GM18873 (cell line): ENCODE measurements at regions not wholly inside any gene's neighbourhood (a gene's known extent, or its start where the extent isn't known, plus 50 kb on each side); places are given as distances from the start of the nearest gene placed in this dataset.
"Not testable (repeated sequence)": the region's sequence is repeated elsewhere in the genome, so short reads cannot be mapped to it uniquely, and the experiment has no call there.

Experiments used
- ATAC-seq: cut with Tn5 transposase; IDR thresholded peaks from one replicate; pipeline ENCODE4 v1.9.1; 2021; ENCODE audit warnings: mild to moderate bottlenecking, moderate library complexity, moderate number of reproducible peaks; ENCODE audit not compliant: unreplicated experiment, low FRiP score

DNA sequence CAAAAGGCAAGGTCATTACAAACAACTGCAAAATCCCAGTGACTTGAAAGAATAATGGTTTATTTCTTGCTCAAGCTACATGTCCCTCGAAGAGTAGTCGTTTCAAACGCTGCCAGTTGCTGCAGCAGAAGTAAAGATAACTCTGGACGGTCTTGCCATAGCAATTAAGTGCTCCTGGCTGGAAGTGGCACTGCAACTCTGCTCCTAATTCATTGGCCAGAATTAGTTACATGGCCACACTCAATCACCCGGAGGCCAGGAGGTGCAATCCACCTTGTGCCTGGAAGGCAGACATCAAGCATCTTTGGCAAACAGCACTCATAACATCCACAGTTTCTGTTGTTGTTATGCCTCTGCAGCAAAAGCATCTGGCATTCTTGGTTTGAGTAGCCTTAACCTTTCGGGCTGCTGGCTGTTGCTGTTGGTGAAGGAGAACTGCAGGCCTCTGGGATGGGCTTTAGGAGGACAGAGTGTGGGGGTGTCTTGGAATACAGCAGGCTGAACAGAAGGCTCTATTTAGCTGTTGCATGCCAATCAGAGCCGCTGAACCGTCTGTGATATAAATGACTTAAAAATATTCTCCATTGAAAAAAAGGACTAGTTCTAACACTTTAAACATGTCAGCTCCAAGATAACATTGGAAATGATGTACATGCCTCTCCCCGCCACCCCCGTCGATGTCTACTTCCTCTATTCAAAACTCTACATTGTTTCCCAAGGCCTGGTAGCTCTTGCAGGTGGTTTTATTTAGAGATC is 123.5 kb upstream of the DYRK2 start:
- no peak for ATAC-seq

DNA sequence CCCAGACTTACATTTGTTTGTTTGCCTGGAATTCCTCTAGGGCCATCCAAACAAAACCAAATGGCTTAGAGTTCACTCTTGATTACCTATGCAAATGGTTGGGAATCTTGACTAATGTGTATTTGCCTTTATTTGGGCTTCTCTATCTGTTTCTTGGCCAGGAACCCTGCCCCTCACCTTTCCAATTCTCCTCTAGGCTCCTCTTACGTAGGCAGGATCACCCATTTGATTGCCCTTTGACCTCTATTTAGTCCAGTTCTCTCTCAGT is 123.0 kb upstream of the DYRK2 start:
- no peak for ATAC-seq

DNA sequence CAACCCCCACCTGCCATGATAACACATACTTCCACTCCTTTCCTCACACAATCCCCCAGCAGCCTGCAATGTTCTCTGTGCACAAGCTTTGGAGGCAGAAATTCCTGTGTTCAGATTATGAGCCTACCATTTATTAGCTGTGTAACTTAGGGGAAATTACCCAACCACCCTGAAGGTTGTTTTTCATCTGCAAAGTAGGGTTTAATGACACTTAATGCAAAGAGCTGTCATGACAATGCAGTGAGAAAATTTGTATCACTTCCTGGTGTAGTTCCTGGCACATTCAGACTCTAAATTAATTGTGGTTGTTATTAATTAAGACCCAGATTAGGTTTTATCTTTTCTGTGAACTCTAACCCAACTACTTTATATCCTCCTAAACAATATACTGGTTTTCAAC is 122.4 kb upstream of the DYRK2 start:
- ATAC-seq = no peak

DNA sequence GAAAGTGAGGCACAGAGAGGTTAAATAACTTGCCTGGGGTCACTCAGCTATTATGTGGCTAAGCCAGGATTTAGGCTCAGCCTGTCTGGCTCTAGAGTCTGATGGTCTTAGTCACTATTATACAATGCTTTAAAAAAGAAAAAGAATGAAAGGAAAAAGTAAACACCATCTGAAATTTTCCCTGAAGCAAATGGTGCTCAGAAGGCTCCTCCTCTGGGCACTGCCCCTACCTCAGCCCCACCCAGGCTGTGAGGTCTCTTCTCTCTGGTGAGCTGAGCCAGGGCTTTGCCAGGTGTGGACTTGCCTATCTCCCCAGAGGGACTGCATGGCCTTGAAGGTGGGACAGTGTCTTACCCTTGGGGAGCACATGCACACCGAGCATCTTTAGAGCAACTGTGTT is 117.5 kb upstream of the DYRK2 start:
- ATAC-seq = no peak

DNA sequence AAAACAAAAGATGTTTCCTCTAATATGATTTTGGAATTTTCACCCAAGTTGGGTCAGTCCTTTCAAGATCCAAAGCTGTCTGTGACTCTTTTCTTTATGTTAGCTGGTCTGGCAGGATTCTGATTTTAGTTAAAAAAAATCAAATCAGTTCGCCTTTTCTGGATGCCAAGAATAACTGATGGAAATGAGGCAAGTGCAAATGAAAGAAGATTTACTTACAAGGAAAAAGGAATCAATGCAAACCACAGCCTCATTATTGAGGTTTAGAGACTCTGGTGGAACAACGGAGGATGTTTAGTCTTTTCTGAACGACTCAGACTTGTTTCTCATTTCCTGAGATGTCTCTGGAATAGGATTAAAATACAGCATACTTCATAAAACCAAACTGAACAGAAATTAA is 117.0 kb upstream of the DYRK2 start:
- ATAC-seq = no peak

DNA sequence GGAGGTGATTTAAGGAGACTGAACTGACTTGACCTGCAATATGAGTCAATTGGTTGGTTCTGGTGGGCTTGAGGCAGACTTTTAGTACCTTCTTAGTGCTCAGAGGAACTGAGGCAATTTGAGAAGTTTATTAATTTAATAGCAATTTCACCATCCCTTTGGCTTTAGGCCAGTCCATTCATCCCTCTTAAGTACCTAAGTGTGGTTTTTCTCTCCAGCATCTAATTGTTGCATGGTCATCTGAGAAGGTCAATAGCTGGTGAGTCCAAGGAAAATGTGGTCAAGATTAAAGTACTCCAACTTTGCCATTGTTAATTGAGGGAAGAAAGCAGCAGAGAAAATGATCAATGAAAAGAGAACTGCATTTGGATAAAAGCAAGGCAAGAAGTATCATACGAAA is 115.4 kb upstream of the DYRK2 start:
- ATAC-seq = no peak

DNA sequence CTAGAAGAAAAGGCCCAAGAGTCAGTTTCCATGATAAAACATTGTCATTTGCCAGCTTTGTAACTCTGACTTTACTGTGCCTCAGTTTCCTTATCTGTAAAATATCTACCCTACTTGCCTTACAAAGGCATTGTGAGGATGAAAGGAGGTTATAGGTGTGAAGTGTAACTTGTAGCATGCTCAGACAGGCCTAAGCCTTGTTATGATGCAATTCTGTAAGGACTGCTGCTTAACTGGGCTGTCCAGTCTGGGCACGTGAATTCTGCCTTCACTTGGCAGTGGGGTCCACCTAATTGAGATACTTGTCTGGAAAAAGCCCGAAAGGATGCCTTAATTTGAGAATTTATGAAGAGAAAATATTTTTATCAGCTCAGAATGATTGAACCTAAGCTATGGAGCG is 114.5 kb upstream of the DYRK2 start:
- ATAC-seq = no peak

DNA sequence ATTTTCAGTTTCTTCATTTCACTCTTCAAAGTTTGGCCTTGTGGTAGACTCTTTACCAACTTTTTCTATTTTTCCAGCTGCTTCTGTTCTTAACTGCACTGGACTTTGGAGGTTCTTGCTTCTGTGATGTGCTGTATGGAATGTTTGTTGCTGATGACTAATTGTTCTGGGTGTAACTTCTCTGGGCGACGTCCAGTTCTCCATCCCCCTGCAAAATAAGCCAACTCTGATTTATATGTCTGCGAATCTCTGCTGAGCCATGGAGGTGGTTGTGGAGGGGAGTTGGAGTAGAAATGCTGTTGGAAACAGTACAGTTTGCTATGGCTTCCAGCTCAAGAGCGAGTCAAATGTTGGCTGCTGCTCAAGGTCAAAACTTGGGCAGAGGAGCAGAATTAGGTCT is 113.9 kb upstream of the DYRK2 start:
- ATAC-seq = no peak

DNA sequence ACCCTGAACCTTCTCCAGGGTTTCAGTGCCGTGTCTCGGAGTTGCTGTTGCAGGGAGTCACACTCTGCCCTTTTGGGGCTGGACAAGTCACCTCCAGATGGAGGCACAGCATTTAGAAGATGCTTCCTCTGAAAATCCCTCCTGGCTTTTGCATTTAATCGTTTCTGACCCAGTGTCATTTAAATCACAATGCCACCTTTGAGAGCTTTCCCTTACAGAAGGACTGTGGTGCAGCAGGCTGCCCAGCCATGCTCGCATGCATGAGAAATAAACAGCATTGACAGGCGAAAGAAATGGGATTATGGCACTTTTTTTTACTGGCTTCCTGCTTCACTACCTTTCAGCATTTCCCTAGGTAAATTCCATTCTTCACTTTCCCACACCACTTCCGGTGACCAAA is 113.4 kb upstream of the DYRK2 start:
- ATAC-seq = no peak

DNA sequence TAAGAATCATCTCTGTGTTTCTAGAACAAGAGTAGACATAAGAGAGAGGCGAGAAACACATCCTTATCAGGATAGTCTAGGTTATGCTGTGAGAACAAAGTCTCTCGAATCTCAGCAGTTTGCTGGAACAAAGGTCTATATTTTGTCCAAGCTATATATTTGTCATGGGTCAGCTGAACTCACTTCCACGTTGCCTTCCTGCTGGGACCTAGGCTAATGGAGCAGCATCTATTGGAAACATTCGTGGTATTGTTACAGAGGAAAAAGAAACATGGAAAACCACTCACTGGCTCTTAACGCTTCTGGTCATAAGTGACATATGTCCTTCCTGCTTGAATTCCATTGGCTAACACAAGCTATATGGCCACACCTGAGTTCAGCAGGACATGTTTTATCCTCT is 112.6 kb upstream of the DYRK2 start:
- no peak for ATAC-seq

DNA sequence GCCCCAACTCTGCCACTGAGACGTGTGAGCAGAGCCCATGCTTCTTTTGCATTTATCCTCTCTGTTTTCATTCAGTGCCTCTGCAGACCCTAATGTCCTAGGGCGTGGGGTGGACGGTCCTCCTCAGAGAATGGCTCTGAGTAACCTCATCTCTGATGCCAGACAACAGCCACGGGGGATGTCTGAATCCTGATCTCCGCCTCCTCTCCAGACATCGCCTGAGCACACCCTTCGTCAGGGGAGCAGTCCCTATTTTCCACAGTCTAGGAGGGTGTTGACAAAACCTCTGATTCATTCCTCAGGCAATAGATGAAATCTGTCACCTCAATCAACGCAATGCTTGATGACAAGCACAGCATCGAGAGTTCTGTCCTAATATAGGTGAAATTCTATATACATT is 109.2 kb upstream of the DYRK2 start:
- no peak for ATAC-seq

DNA sequence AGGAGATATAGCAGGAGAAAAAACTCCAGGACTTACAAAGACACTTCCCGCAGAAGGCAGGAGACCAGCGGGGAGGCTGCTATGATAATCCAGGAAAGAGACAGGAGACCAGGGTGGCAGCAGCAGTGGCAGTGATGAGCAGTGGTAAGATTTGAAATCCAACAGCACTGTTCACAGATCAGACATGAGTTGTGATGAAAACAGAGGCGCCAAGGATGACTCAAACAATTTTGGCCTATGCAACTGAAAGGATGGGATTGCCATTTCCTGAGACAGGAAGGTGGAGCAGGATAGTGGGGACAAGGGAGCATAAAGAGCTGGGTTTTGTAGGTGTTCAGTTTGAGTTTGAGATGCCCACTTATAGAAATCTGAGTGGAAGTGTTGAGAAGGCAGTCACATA is 108.6 kb upstream of the DYRK2 start:
- ATAC-seq = no peak

DNA sequence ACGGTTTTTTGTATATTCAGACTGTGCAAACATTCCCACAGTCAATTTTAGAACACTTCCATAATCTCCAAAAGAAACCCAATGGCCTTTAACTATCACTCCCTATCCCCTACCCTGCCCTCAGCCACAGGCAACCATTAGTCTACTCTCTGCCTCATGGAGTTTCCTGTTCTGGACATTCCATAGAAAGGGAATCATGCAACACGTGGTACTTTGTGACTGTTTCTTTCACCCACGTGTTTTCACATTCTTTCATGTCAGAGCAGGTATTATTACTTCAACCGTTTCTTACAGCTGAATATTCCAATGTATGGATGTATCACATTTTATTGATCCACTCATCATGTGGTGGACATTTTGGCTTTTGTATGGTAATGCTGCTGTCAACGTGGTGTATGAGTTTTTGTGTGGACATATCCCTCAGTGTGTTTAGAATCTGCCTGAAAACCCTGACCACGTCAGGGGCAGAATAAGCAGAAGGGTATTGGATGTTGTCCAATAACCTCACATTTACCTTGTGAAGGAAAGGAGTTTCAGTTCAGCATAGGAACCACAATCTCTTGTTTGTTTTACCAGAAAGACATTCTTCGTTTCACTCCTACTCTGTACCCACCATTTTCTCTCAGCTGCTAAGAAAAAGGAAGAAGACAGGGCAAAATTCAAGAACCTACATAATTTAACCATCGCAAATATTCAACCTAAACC is 107.5 kb upstream of the DYRK2 start:
- ATAC-seq = no peak

DNA sequence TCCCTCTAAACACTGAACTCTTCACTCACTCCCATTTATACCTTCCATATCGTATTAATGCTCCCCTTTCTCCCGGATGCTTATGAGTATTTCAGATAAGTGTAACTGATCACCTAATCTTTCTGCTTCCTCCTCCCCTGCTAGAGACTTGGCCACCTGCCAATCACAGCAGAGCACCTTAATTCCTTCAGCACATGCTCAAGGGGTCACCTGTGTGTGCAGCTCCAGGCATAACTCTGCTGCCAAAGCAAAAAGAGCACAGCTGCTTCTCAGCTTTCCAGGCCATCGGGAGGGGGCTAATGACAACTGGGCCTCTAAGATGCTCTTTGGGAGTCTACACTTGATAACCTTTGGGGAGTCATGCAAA is 106.9 kb upstream of the DYRK2 start:
- no peak for ATAC-seq

DNA sequence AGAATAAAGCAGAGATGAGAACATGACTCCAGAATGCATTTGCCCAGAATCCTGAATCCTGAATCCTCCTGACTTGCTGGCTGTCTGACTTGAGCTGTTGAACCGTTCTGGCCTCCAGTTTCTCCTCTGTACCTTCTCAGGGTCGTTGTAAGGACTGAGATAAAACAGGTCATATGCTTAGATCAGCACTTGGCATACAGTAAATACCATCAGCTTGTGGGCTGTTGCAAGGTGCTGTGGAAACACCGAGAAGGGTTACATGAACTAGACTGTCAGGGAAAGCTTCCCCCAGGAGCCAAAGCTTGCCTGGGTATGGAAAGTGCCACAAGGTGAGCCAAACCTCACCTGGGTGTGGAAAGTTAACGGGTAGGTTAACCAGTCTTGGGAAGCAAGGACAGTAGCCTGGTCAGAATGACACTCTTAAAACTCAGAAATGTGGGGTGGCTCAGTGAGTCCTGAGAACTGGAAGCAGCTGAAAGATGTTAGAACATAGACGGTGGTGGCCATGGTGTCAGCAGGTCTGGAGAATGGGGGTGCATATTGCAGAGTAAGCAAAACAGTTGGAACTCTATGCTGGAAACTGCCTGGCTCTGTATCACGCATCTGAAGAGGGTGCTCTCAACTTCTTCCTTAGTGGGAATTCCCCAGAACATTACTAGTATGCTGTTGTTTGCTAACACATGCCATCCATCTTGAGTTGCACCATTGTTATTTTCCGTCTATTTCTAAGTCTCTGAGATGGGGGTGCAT is 105.3 kb upstream of the DYRK2 start:
- ATAC-seq = no peak

DNA sequence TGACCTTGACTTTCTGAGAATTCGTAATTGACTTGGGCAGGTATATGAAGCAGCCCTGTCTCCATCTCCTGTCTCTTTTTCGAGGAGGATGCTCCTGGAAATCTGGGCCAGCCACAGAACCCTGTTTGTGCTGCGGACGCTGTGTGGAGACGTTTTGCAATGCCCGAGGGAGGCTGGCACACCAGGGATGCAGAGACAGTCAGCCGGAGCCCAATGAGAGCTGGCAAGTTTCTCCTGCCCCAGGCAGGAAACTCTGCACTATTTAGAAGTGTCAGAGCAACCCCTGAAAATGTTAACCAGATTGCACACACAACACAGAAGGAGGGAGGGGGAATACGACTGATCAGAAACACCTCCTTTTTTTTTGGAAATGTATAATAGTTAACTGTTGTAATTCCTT is 103.2 kb upstream of the DYRK2 start:
- no peak for ATAC-seq

DNA sequence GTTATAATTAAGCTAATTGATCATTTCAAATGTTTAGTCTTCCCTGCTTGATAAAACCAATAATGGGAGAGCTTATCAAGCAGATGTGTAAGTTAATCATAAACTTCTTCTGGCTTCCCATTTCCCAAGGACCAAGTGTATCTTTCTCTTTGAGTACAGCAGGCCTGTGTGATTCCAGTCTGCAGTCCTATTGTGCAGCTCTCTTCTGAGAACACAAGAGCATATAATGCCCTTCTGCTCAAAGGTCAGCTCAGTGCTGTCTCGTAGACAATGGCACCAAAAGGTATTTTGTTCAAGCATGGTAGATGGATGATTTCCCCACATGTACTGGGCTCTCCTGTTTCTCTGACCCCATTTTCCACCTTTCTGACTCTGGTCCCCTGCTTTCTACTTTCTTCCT is 101.8 kb upstream of the DYRK2 start:
- ATAC-seq = no peak

DNA sequence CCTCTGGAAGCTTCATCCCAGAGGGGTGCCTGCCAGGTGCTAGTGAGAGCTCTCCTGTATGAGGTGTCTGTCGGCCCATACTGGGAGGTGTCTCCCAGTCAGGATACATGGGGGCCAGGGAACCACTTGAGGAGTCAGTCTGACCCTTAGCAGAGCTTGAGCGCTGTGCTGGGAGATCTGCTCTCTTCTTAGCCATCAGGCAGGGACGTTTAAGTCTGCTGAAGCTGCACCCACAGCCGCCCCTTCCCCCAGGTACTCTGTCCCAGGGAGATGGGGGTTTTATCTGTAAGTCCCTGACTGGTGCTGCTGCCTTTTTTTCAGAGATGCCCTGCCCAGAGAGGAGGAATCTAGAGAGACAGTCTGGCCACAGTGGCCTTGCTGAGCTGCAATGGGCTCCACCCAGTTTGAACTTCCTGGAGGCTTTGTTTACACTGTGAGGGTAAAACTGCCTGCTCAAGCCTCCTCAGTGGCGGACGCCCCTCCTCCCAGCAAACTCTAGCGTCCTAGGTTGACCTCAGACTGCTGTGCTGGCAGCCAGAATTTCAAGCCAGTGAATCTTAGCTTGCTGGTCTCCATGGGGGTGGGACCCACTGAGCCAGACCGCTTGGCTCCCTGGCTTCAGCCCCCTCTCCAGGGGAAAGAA is 93.3 kb upstream of the DYRK2 start:
- not testable (repeated sequence) for ATAC-seq

DNA sequence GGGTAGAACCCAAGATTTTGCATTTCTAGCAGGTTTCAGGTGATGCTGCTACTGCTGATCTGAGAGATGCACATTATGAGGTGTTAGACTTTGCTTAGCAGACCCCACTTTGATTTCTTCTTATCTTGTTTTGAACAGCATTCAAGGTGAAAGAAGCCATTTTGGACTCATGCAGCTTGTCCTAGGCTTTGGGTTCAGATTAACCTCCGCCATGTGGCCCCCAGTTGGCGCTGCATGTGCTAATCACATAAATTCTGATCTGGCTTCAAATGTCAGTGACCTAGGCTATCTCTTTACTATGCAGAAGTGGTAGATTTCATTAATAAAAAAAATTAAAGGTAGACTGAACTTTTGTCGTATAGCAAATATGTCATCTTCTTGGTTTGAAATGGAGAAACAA is 89.8 kb upstream of the DYRK2 start:
- ATAC-seq = no peak

DNA sequence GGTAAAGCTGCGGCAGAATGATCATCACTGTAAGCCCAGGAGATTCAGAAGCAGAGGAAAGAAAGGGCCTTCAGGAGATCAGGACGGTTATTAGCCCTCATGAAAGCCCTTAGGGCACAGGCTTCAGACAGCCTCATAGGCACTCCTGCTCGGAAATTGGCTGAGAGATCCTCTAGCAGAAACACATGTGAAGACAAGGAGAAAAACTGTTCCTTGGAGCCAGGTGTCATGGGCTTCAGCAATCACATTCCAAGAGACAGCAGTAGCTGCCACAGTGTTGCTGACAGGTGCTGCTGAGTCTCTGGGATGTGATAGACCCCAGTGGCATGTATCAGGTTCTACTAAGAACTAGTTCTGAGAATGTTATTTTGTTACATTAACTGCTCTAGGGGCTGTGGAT is 88.8 kb upstream of the DYRK2 start:
- no peak for ATAC-seq

DNA sequence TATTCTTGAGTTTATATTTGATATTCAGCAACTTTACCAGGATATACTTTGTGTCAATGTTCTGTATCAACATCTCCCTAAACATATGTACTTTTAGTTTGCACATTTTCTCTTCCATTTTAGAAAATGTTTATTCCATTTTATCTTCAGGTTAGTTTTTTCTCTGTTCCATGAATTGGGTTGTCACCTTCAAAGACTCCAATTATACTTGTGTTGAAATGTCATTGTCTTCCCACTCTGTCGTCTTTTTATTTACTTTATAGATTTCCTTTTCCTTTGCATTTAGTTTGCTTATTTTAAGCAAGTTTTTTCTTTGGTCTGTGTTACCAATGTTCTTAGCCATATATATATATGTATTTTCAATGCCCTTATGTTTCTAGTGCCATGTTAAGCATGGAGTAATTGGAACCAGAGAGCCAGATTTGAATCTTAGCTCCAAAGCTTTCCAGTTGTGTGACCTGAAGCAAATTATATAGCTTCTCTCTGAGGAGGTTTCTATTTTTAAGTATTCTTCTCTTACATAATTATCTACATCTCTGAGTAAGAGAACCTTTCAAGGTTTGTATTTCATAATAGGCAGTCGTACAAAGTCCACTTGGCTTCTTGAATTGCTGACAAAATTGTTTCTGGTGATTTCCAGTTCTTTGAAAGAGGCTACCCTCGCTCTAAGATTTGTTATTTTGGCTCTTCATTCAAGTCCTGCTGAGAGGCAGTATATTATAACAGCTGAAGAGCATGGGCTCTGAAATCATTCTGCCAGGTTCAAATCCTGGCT is 85.8 kb upstream of the DYRK2 start:
- no peak for ATAC-seq
